ENCODE measurements at regions not wholly inside any gene's neighbourhood (a gene's known extent, or its start where the extent isn't known, plus 50 kb on each side); places are given as distances from the start of the nearest gene placed in this dataset.

DNA sequence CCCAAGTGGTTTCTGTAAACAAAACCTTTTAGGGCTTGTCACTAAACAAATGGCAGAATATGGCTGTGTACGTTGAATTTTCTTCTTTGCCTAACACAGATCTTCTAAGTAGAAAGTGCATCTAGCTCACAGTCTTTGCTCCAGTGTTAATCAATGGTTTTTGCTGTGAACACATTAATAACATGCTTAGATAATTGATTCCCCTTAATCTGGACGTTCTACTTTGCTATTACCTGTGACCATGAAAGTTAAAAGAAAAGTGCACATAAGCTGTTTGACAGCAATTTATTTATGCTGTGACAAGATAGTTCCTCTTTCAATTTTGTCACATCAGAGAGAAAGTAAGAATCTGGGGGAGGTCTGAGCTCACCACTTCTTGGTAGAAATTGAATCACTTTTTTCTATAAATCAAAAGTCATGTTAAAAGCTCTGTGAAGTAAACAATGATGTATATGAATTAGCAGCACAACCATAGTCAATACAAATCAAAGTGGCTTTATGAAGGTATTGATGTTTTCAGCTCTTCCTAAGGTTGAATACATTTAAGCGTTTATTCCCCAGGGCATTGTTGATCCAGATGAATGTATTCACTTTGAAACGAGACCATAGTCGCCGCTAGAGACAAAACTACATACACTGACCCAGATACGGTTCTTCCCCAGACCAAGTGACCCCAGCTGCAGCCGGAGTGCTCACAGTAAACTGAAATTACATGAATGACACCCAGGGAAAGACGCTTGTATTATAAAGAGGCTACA lies 174.6 kb upstream of the ZNF608 start:
- no peak for TF ChIP-seq POLR2A (IDR thresholded peaks at IDR 0.05)
- TF ChIP-seq, protein P1, sequence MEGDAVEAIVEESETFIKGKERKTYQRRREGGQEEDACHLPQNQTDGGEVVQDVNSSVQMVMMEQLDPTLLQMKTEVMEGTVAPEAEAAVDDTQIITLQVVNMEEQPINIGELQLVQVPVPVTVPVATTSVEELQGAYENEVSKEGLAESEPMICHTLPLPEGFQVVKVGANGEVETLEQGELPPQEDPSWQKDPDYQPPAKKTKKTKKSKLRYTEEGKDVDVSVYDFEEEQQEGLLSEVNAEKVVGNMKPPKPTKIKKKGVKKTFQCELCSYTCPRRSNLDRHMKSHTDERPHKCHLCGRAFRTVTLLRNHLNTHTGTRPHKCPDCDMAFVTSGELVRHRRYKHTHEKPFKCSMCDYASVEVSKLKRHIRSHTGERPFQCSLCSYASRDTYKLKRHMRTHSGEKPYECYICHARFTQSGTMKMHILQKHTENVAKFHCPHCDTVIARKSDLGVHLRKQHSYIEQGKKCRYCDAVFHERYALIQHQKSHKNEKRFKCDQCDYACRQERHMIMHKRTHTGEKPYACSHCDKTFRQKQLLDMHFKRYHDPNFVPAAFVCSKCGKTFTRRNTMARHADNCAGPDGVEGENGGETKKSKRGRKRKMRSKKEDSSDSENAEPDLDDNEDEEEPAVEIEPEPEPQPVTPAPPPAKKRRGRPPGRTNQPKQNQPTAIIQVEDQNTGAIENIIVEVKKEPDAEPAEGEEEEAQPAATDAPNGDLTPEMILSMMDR (IDR thresholded peaks at IDR 0.05): no peak
